OCI-LY7 (cell line): ENCODE measurements at regions not wholly inside any gene's neighbourhood (a gene's known extent, or its start where the extent isn't known, plus 50 kb on each side); places are given as distances from the start of the nearest gene placed in this dataset.

Experiments used
- BruUV-seq: library from RNA; stranded (reverse); fragments of 400-500 nt; replicated peaks from 2 replicates; lab custom pipeline; 2021; lab: Mats Ljungman, UMichigan
- CTCF ChIA-PET: fragments of 300-600 bp; sonication (Branson Sonifier 250); formaldehyde crosslinking; loops from one replicate; lab custom pipeline; 2022; ENCODE audit warnings: antibody characterized with exemption; ENCODE audit not compliant: unreplicated experiment; lab: Charles Lee
- POLR2A ChIA-PET: fragments of 300-600 bp; sonication (Branson Sonifier 250); formaldehyde crosslinking; loops from one replicate; lab custom pipeline; 2022; ENCODE audit warnings: antibody characterized with exemption; lab: Charles Lee
- DNase-seq: peaks from one replicate; pipeline ENCODE4 v3.0.0-alpha.2; 2015; ENCODE audit warnings: low spot score
- H2AFZ ChIP-seq: fragments of 200-600 bp; sonication (generic), shearing (Covaris generic); 2 replicates; pipeline ENCODE4 v1.6.1; 2014; ENCODE audit warnings: mild to moderate bottlenecking, antibody characterized with exemption, low read length, moderate library complexity
- H3K27ac ChIP-seq: fragments of 200-600 bp; sonication (generic); 2 replicates; pipeline ENCODE4 v1.5.1; 2014; ENCODE audit warnings: mixed run types, low read depth, mild to moderate bottlenecking, moderate library complexity, low read length, inconsistent platforms; ENCODE audit not compliant: poor library complexity, severe bottlenecking
- H3K36me3 ChIP-seq: fragments of 200-600 bp; sonication (generic); 2 replicates; pipeline ENCODE4 v1.6.1; 2014; ENCODE audit warnings: mild to moderate bottlenecking, antibody characterized with exemption, low read length, moderate library complexity, mixed read lengths; ENCODE audit not compliant: insufficient read depth
- H3K4me1 ChIP-seq: fragments of 200-600 bp; sonication (generic); 2 replicates; pipeline ENCODE4 v1.5.1; 2014; ENCODE audit warnings: mild to moderate bottlenecking, low read length; ENCODE audit not compliant: insufficient read depth, poor library complexity, severe bottlenecking
- H3K4me2 ChIP-seq: fragments of 200-600 bp; sonication (generic); 2 replicates; pipeline ENCODE4 v1.6.1; 2014; ENCODE audit warnings: mild to moderate bottlenecking, low read length
- H3K4me3 ChIP-seq: fragments of 200-600 bp; sonication (generic); 2 replicates; pipeline ENCODE4 v1.5.1; 2014; ENCODE audit warnings: mild to moderate bottlenecking, low read depth, low read length; ENCODE audit not compliant: poor library complexity, severe bottlenecking
- H3K79me2 ChIP-seq: fragments of 200-600 bp; sonication (generic); 2 replicates; pipeline ENCODE4 v1.6.1; 2016; ENCODE audit warnings: low read depth, mild to moderate bottlenecking, low read length, moderate library complexity, mixed read lengths; ENCODE audit not compliant: insufficient read depth
- H3K9me2 ChIP-seq: fragments of 200-600 bp; sonication (generic); 2 replicates; pipeline ENCODE4 v1.6.1; 2016; ENCODE audit warnings: mild to moderate bottlenecking, low read length, mixed read lengths; ENCODE audit not compliant: insufficient read depth
- H3K9me3 ChIP-seq: fragments of 200-600 bp; sonication (generic); 2 replicates; pipeline ENCODE4 v1.6.1; 2014; ENCODE audit warnings: mild to moderate bottlenecking, mixed run types, low read length, mixed read lengths
- H4K20me1 ChIP-seq: fragments of 200-600 bp; sonication (generic); 2 replicates; pipeline ENCODE4 v1.6.1; 2014; ENCODE audit warnings: mild to moderate bottlenecking, antibody characterized with exemption, low read length, moderate library complexity, mixed read lengths; ENCODE audit not compliant: insufficient read depth
- EZH2phosphoT487 ChIP-seq: fragments of 200-600 bp; sonication (generic); IDR thresholded peaks from 2 replicates; pipeline ENCODE4 v1.6.1; 2018; ENCODE audit warnings: low read depth, borderline replicate concordance, mild to moderate bottlenecking, mixed run types, antibody characterized with exemption, low read length, moderate library complexity, mixed read lengths
- intact Hi-C: fragments of 100-400 bp; cut with micrococcal nuclease; formaldehyde crosslinking; loops from one replicate; pipeline ENCODE4 v1.10.0; 2022; ENCODE audit not compliant: unreplicated experiment
- TF ChIP-seq, protein P1 (sequence below): fragments of 200-600 bp; sonication (generic); conservative IDR thresholded peaks from 2 replicates; pipeline ENCODE4 v1.5.1; 2014; ENCODE audit warnings: mild to moderate bottlenecking, antibody characterized with exemption, low read length, moderate library complexity, mixed read lengths

DNA sequence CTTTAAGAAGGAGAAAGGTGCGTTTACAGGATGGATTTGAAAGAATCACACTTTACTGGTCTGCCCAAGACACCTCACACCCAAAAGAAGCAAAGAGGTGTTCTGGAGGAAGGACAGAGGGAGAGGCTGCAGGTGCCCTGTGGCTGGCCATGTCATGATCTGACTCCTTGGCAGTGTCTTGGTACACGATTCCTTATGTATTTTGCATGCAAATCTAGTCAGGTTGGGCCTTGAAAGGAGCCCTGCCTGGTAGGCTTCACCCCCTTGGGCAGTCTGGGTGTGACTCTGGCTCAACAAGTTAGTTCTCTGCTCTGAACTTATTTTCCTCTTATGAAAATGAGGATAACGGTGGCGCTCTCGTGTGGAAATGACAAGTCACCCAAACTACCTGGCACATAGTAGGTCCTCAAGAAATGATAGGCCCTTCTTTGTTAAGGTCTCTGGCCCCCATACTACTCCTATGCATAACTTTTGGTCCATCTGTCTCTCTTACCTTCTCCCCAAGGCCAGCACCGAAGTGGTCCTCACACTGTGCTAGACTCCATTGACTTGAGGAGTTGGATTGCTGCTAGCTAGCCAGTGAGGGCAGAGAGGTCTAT, 212.5 kb downstream of the SEMA6A start:
- H3K36me3 ChIP-seq, result no peaks in the 10 kb centered on the region
- no peak overlapping the region for H3K27ac ChIP-seq
- H4K20me1 ChIP-seq, result no peaks in the 10 kb centered on the region
- H3K9me3 ChIP-seq, result no peaks in the 10 kb centered on the region
- H3K79me2 ChIP-seq, result no peaks in the 10 kb centered on the region
- DNase-seq, result no peak
- no peak overlapping the region for H3K4me3 ChIP-seq
- POLR2A ChIA-PET, result no interaction called here
- no TSS peak for BruUV-seq
- H3K4me1 ChIP-seq, result peaks cover 14% of the 10 kb centered on the region
- TF ChIP-seq EZH2phosphoT487, result no peak
- TF ChIP-seq, protein P1, sequence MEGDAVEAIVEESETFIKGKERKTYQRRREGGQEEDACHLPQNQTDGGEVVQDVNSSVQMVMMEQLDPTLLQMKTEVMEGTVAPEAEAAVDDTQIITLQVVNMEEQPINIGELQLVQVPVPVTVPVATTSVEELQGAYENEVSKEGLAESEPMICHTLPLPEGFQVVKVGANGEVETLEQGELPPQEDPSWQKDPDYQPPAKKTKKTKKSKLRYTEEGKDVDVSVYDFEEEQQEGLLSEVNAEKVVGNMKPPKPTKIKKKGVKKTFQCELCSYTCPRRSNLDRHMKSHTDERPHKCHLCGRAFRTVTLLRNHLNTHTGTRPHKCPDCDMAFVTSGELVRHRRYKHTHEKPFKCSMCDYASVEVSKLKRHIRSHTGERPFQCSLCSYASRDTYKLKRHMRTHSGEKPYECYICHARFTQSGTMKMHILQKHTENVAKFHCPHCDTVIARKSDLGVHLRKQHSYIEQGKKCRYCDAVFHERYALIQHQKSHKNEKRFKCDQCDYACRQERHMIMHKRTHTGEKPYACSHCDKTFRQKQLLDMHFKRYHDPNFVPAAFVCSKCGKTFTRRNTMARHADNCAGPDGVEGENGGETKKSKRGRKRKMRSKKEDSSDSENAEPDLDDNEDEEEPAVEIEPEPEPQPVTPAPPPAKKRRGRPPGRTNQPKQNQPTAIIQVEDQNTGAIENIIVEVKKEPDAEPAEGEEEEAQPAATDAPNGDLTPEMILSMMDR, result no peak
- intact Hi-C loops, result no loop called here
- H2AFZ ChIP-seq, result no peak overlapping the region
- CTCF ChIA-PET, result no interaction called here
- H3K9me2 ChIP-seq, result no peaks in the 10 kb centered on the region
- H3K4me2 ChIP-seq, result no peak overlapping the region

DNA sequence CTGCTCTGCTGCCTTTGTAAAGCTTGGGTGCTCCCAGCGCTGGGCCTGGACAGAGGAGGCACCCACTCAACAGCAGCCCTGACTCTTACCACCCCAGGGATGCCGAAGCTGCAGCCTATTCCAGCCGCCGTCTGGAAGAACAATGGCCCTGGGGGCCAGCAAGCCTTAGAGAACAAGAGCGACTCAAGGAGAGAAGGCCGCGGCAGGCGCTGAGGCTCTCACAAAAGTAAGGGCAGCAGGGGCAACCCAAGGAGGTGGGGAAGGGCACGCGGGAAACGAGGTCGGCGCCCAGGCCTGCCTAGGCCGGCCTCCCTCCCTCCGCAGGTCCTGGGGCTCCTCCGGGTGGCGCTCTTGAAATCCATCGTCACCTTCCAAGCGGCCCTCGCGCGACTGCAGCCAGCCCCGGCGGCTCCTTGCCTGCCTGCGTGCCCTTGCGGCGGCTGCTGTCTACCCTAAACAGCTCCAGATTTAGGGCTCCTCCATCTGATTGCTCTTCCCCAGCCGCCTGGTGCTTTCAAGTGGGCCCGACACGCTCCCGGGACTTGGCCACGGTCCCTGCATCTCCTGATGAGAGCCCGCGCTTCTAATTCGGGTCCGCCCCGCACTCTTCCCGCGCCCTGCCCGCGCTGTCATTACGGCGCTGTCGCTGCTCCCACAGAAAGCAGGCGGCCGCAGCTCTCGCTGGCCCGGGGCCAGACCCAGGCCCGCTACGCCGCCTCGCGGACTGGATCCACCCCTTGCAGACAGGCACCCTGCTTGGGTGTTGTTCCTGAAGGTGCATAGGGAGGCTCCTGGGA, 213.3 kb downstream of the SEMA6A start:
- TF ChIP-seq EZH2phosphoT487, result no peak
- TF ChIP-seq, protein P1, result no peak
- DNase-seq, result no peak
- Histone ChIP-seq H3K9me2 (no peaks in the 10 kb centered on the region), H2AFZ (no peak overlapping the region), H3K79me2 (no peaks in the 10 kb centered on the region), H3K27ac (no peak overlapping the region), H3K4me2 (no peak overlapping the region), H3K4me3 (no peak overlapping the region), H4K20me1 (no peaks in the 10 kb centered on the region), H3K36me3 (no peaks in the 10 kb centered on the region), H3K4me1 (peaks cover 14% of the 10 kb centered on the region), H3K9me3 (no peaks in the 10 kb centered on the region)
- BruUV-seq, result no TSS peak
- CTCF ChIA-PET, result no interaction called here
- POLR2A ChIA-PET, result no interaction called here
- intact Hi-C loops, result no loop called here
